BE2C (cell line): ENCODE measurements at regions not wholly inside any gene's neighbourhood (a gene's known extent, or its start where the extent isn't known, plus 50 kb on each side); places are given as distances from the start of the nearest gene placed in this dataset.

Experiments
- DNase-seq: peaks from one replicate; pipeline ENCODE4 v3.0.0-alpha.2; 2020
- H3K27me3 ChIP-seq: fragments of 250-450 bp; sonication (Bioruptor Pico); 2 replicates; pipeline ENCODE4 v1.5.1; 2020; ENCODE audit warnings: mild to moderate bottlenecking
- H3K36me3 ChIP-seq: fragments of 250-450 bp; sonication (Bioruptor Pico); 2 replicates; pipeline ENCODE4 v1.5.1; 2020; ENCODE audit warnings: mild to moderate bottlenecking
- H3K4me1 ChIP-seq: fragments of 250-450 bp; sonication (Bioruptor Pico); 2 replicates; pipeline ENCODE4 v1.5.1; 2020
- H3K4me3 ChIP-seq: 2 replicates; pipeline ENCODE4 v1.5.1; 2011; ENCODE audit warnings: low read depth, low read length
- H3K9me3 ChIP-seq: fragments of 250-450 bp; sonication (Bioruptor Pico); 2 replicates; pipeline ENCODE4 v1.5.1; 2020
- CTCF ChIP-seq: IDR thresholded peaks from 2 replicates; pipeline ENCODE4 v1.5.1; 2012; ENCODE audit warnings: mild to moderate bottlenecking, low read depth, low read length

GRCh38 chr2:144085016-144085415, 434.9 kb downstream of the ZEB2 start:
- TF ChIP-seq CTCF, result no peak
- DNase-seq, result no peak
- H3K4me3 ChIP-seq, result no peak overlapping the region

GRCh38 chr2:144084114-144084661, 435.7 kb downstream of the ZEB2 start:
- DNase-seq, result no peak
- Histone ChIP-seq H3K27me3 (no peaks in the 10 kb centered on the region), H3K4me3 (no peak overlapping the region), H3K4me1 (no peaks in the 10 kb centered on the region), H3K9me3 (no peaks in the 10 kb centered on the region), H3K36me3 (no peaks in the 10 kb centered on the region)
- no peak for TF ChIP-seq CTCF

More at GRCh38 chr2:144085016-144085415, 434.9 kb downstream of the ZEB2 start:
- Histone ChIP-seq H3K36me3 (no peaks in the 10 kb centered on the region), H3K4me1 (no peaks in the 10 kb centered on the region), H3K9me3 (no peaks in the 10 kb centered on the region), H3K27me3 (no peaks in the 10 kb centered on the region)

- no peaks in the 10 kb centered on the region for H3K27me3 ChIP-seq
- H3K9me3 ChIP-seq, result no peaks in the 10 kb centered on the region
- no peak for TF ChIP-seq CTCF
- no peaks in the 10 kb centered on the region for H3K36me3 ChIP-seq
- DNase-seq, result no peak
- peaks cover 6% of the 10 kb centered on the region for H3K4me1 ChIP-seq
- no peak overlapping the region for H3K4me3 ChIP-seq
Measured at GRCh38 chr2:144083211-144083610, 436.7 kb downstream of the ZEB2 start.

- no peak for TF ChIP-seq CTCF
- H3K9me3 ChIP-seq, result no peaks in the 10 kb centered on the region
- H3K36me3 ChIP-seq, result no peaks in the 10 kb centered on the region
- no peak overlapping the region for H3K4me3 ChIP-seq
- H3K27me3 ChIP-seq, result no peaks in the 10 kb centered on the region
- no peak for DNase-seq
- H3K4me1 ChIP-seq, result peaks cover 10% of the 10 kb centered on the region
Measured at GRCh38 chr2:144082777-144083176, 437.1 kb downstream of the ZEB2 start.

- DNase-seq, result no peak
- no peak for TF ChIP-seq CTCF
- Histone ChIP-seq H3K9me3 (no peaks in the 10 kb centered on the region), H3K4me1 (peaks cover 10% of the 10 kb centered on the region), H3K4me3 (no peak overlapping the region), H3K27me3 (no peaks in the 10 kb centered on the region), H3K36me3 (no peaks in the 10 kb centered on the region)
Measured at GRCh38 chr2:144082327-144082726, 437.6 kb downstream of the ZEB2 start.

GRCh38 chr2:144081272-144081671, 438.6 kb downstream of the ZEB2 start:
- H3K9me3 ChIP-seq, result no peaks in the 10 kb centered on the region
- no peak for DNase-seq
- H3K4me1 ChIP-seq, result peaks cover 10% of the 10 kb centered on the region
- H3K4me3 ChIP-seq, result no peak overlapping the region
- no peak for TF ChIP-seq CTCF
- no peaks in the 10 kb centered on the region for H3K27me3 ChIP-seq
- H3K36me3 ChIP-seq, result no peaks in the 10 kb centered on the region
